ENCODE measurements at regions not wholly inside any gene's neighbourhood (a gene's known extent, or its start where the extent isn't known, plus 50 kb on each side); places are given as distances from the start of the nearest gene placed in this dataset.

- POLR2A ChIA-PET, result no interaction called here
- CTCF ChIA-PET, result interaction anchor here (1.0 to 3.0 kb wide), 4 partner anchors 10 to 23 kb away, joined by 4 to 15 read pairs (median 8); no protein-coding TSS in a partner anchor
- TF ChIP-seq CTCF (IDR thresholded peaks at IDR 0.05; ENCODE audit: control extremely low read depth, extremely low read depth, low read depth, missing control alignments), result no peak
- no peak for DNase-seq (ENCODE audit: extremely low spot score)
Measured at GRCh38 chr3:176928582-176928931, 268.7 kb downstream of the TBL1XR1 start.

GRCh38 chr3:176927706-176928581, 269.3 kb downstream of the TBL1XR1 start:
- ChIA-PET CTCF (interaction anchor here (1.1 to 3.0 kb wide), 2 partner anchors 10 to 56 kb away, joined by 4 to 15 read pairs; no protein-coding TSS in a partner anchor), POLR2A (no interaction called here)
- TF ChIP-seq CTCF (IDR thresholded peaks at IDR 0.05; ENCODE audit: control extremely low read depth, extremely low read depth, low read depth, missing control alignments), result no peak
- no peak for DNase-seq (ENCODE audit: extremely low spot score)

DNA sequence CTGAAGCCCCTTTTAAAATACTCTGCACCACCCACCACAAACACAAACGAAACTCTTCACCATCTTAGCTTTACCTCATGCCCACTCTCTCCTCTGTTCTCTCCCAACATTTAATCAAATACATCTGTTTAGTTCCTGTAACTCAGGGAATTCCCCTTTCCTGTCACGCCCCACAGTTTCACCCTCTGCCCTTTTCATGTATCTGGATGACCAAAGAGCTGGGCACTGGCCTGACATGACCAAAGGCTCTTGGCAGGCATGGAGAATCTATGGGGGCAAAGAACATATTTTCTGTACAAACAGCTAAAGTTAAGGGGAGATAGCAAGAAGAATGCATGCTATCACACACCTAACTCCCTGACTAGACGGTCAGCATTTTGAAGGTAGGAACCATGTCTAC, 270.0 kb downstream of the TBL1XR1 start:
- DNase-seq (ENCODE audit: extremely low spot score), result no peak
- ChIA-PET CTCF (interaction anchor here (1.1 to 3.0 kb wide), 2 partner anchors 11 to 55 kb away, joined by 4 to 15 read pairs; no protein-coding TSS in a partner anchor), POLR2A (no interaction called here)
- no peak for TF ChIP-seq CTCF (IDR thresholded peaks at IDR 0.05; ENCODE audit: control extremely low read depth, extremely low read depth, low read depth, missing control alignments)

- ChIA-PET CTCF (interaction anchor here (1.0 to 3.0 kb wide), 3 partner anchors 11 to 113 kb away, joined by 3 to 15 read pairs (median 4); no protein-coding TSS in a partner anchor), POLR2A (no interaction called here)
- no peak for DNase-seq (ENCODE audit: extremely low spot score)
- no peak for TF ChIP-seq CTCF (IDR thresholded peaks at IDR 0.05; ENCODE audit: control extremely low read depth, extremely low read depth, low read depth, missing control alignments)
Measured at GRCh38 chr3:176926688-176927087, 270.6 kb downstream of the TBL1XR1 start.

DNA sequence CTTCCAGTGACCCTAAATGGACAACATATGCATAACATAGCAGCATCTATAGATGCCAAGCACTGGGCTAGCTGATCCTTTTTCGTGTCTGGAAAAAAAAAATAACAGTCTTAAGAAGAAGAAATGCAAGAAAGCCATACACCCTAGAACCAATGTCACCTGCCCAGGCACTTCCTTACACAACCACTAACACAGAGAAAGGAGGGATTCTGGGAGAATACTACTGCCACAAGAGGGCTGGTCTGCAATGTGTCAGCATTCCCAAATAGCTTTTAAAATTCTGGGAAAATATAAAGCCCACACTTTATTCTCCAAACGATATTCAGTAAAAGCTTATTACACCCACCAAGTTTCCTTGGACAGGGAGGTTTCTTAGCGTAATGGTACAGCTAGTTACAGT, 271.2 kb downstream of the TBL1XR1 start:
- ChIA-PET CTCF (interaction anchor here (1.0 to 3.0 kb wide), 2 partner anchors 12 to 113 kb away, joined by 3 to 15 read pairs; no protein-coding TSS in a partner anchor), POLR2A (no interaction called here)
- no peak for TF ChIP-seq CTCF (IDR thresholded peaks at IDR 0.05; ENCODE audit: control extremely low read depth, extremely low read depth, low read depth, missing control alignments)
- DNase-seq (ENCODE audit: extremely low spot score), result no peak

GRCh38 chr3:176920766-176921160, 276.5 kb downstream of the TBL1XR1 start:
- TF ChIP-seq CTCF (IDR thresholded peaks at IDR 0.05; ENCODE audit: control extremely low read depth, extremely low read depth, low read depth, missing control alignments), result no peak
- CTCF ChIA-PET, result interaction anchor here (1.3 to 1.6 kb wide), 3 partner anchors 17 to 58 kb away, joined by 3 to 4 read pairs (median 3); no protein-coding TSS in a partner anchor
- POLR2A ChIA-PET, result no interaction called here
- no peak for DNase-seq (ENCODE audit: extremely low spot score)
